ENCODE measurements at regions not wholly inside any gene's neighbourhood (a gene's known extent, or its start where the extent isn't known, plus 50 kb on each side); places are given as distances from the start of the nearest gene placed in this dataset.

DNA sequence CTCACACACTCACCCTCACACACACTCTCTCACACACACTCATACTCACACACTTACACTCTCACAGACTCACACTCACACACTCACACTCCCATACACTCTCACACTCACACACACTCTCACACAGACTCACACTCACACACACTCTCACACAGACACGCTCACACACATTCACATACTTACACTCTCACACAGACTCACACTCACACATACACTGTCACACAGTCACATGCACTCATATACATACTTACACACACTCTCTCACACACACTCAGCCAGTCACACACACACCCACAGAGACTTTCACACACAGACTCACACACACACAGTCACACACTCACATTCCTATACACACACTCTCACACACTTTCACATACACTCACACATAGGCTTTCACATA lies 1478.8 kb downstream of the BRD1 start:
- TF ChIP-seq, protein P1, sequence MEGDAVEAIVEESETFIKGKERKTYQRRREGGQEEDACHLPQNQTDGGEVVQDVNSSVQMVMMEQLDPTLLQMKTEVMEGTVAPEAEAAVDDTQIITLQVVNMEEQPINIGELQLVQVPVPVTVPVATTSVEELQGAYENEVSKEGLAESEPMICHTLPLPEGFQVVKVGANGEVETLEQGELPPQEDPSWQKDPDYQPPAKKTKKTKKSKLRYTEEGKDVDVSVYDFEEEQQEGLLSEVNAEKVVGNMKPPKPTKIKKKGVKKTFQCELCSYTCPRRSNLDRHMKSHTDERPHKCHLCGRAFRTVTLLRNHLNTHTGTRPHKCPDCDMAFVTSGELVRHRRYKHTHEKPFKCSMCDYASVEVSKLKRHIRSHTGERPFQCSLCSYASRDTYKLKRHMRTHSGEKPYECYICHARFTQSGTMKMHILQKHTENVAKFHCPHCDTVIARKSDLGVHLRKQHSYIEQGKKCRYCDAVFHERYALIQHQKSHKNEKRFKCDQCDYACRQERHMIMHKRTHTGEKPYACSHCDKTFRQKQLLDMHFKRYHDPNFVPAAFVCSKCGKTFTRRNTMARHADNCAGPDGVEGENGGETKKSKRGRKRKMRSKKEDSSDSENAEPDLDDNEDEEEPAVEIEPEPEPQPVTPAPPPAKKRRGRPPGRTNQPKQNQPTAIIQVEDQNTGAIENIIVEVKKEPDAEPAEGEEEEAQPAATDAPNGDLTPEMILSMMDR (IDR thresholded peaks at IDR 0.05) = no peak
- no peak for TF ChIP-seq POLR2A (IDR thresholded peaks at IDR 0.05)
- TF ChIP-seq POLR2AphosphoS5 (IDR thresholded peaks at IDR 0.05) = no peak
